ENCODE measurements at regions not wholly inside any gene's neighbourhood (a gene's known extent, or its start where the extent isn't known, plus 50 kb on each side); places are given as distances from the start of the nearest gene placed in this dataset.

- Histone ChIP-seq H3K4me1 (no peaks in the 10 kb centered on the region), H3K27me3 (replicated peaks; ENCODE audit: control insufficient read depth, insufficient read depth, low read length) (no peaks in the 10 kb centered on the region), H3K36me3 (ENCODE audit: control insufficient read depth, insufficient read depth, low read length) (no peaks in the 10 kb centered on the region), H3K4me3 (ENCODE audit: low read depth, low read length) (no peak overlapping the region), H3K9me3 (no peaks in the 10 kb centered on the region)
- Mint-ChIP-seq H3K27ac (ENCODE audit: unreplicated experiment) (no peak overlapping the region), H3K9me3 (ENCODE audit: unreplicated experiment) (no peaks in the 10 kb centered on the region), H3K36me3 (ENCODE audit: insufficient read depth, unreplicated experiment) (no peaks in the 10 kb centered on the region), H3K27me3 (ENCODE audit: insufficient read depth, unreplicated experiment) (peaks cover 2% of the 10 kb centered on the region), H3K4me3 (ENCODE audit: unreplicated experiment) (no peak overlapping the region), H3K4me1 (ENCODE audit: low read depth, unreplicated experiment) (no peaks in the 10 kb centered on the region)
- ChIA-PET CTCF (no interaction called here), POLR2A (no interaction called here)
- no peak for TF ChIP-seq CTCF (IDR thresholded peaks at IDR 0.05; ENCODE audit: insufficient read depth in 1 of 2, low read depth in 1 of 2, low read length in 1 of 2, severe bottlenecking in 1 of 2, unreplicated experiment in 1 of 2)
- DNase-seq = no peak
- intact Hi-C loops (cut with micrococcal nuclease; ENCODE audit: unreplicated experiment) = no loop called here
- BruUV-seq (replicated peaks) = no TSS peak
These were observed 466.3 kb upstream of the EPHA3 start for GRCh38 chr3:88641033-88641604.

GRCh38 chr3:88657459-88657858 is 450.0 kb upstream of the EPHA3 start:
- H3K36me3 ChIP-seq (ENCODE audit: control insufficient read depth, insufficient read depth, low read length) = no peaks in the 10 kb centered on the region
- BruUV-seq (replicated peaks) = no TSS peak
- no peak overlapping the region for H3K4me3 ChIP-seq (ENCODE audit: low read depth, low read length)
- H3K27ac Mint-ChIP-seq (ENCODE audit: unreplicated experiment) = no peak overlapping the region
- no peak overlapping the region for H3K4me3 Mint-ChIP-seq (ENCODE audit: unreplicated experiment)
- CTCF ChIA-PET = no interaction called here
- H3K27me3 ChIP-seq (replicated peaks; ENCODE audit: control insufficient read depth, insufficient read depth, low read length) = no peaks in the 10 kb centered on the region
- H3K27me3 Mint-ChIP-seq (ENCODE audit: insufficient read depth, unreplicated experiment) = no peaks in the 10 kb centered on the region
- intact Hi-C loops (cut with micrococcal nuclease; ENCODE audit: unreplicated experiment) = no loop called here
- H3K4me1 ChIP-seq = no peaks in the 10 kb centered on the region
- H3K4me1 Mint-ChIP-seq (ENCODE audit: low read depth, unreplicated experiment) = no peaks in the 10 kb centered on the region
- POLR2A ChIA-PET = no interaction called here
- H3K9me3 ChIP-seq = no peaks in the 10 kb centered on the region
- no peak for DNase-seq
- no peaks in the 10 kb centered on the region for H3K36me3 Mint-ChIP-seq (ENCODE audit: insufficient read depth, unreplicated experiment)
- H3K9me3 Mint-ChIP-seq (ENCODE audit: unreplicated experiment) = no peaks in the 10 kb centered on the region
- no peak for TF ChIP-seq CTCF (IDR thresholded peaks at IDR 0.05; ENCODE audit: insufficient read depth in 1 of 2, low read depth in 1 of 2, low read length in 1 of 2, severe bottlenecking in 1 of 2, unreplicated experiment in 1 of 2)

- no peaks in the 10 kb centered on the region for H3K27me3 Mint-ChIP-seq (ENCODE audit: insufficient read depth, unreplicated experiment)
These were observed 446.0 kb upstream of the EPHA3 start for GRCh38 chr3:88661433-88661824.

More at GRCh38 chr3:88661433-88661824, 446.0 kb upstream of the EPHA3 start:
- ChIA-PET CTCF (no interaction called here), POLR2A (no interaction called here)
- Histone ChIP-seq H3K4me3 (ENCODE audit: low read depth, low read length) (no peak overlapping the region), H3K9me3 (no peaks in the 10 kb centered on the region), H3K4me1 (no peaks in the 10 kb centered on the region), H3K27me3 (replicated peaks; ENCODE audit: control insufficient read depth, insufficient read depth, low read length) (no peaks in the 10 kb centered on the region), H3K36me3 (ENCODE audit: control insufficient read depth, insufficient read depth, low read length) (no peaks in the 10 kb centered on the region)
- no TSS peak for BruUV-seq (replicated peaks)
- TF ChIP-seq CTCF (IDR thresholded peaks at IDR 0.05; ENCODE audit: insufficient read depth in 1 of 2, low read depth in 1 of 2, low read length in 1 of 2, severe bottlenecking in 1 of 2, unreplicated experiment in 1 of 2) = no peak
- H3K36me3 Mint-ChIP-seq (ENCODE audit: insufficient read depth, unreplicated experiment) = no peaks in the 10 kb centered on the region
- intact Hi-C loops (cut with micrococcal nuclease; ENCODE audit: unreplicated experiment) = no loop called here
- H3K27ac Mint-ChIP-seq (ENCODE audit: unreplicated experiment) = no peak overlapping the region
- no peaks in the 10 kb centered on the region for H3K4me1 Mint-ChIP-seq (ENCODE audit: low read depth, unreplicated experiment)
- no peak overlapping the region for H3K4me3 Mint-ChIP-seq (ENCODE audit: unreplicated experiment)
- no peaks in the 10 kb centered on the region for H3K9me3 Mint-ChIP-seq (ENCODE audit: unreplicated experiment)
- DNase-seq = no peak

Data from Caco-2 (cell line).